ENCODE measurements at regions not wholly inside any gene's neighbourhood (a gene's known extent, or its start where the extent isn't known, plus 50 kb on each side); places are given as distances from the start of the nearest gene placed in this dataset.

DNA sequence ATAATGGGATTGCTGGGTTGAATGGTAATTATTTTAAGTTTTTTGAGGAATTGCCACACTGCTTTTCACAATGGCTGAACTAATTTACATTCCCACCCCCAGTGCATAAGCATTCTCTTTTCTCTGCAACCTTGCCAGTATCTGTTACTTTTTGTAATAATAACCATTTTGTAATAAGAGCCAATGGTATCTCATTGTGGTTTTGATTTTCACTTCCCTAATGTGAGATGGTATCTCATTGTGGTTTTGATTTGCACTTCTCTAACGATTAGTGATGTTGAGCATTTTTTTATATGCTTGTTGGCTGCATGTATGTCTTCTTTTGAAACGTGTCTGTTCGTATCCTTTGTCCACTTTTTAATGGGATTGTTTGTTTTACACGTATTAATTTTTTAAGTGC is 213.1 kb upstream of the HDX start:
- TF ChIP-seq, protein P1, sequence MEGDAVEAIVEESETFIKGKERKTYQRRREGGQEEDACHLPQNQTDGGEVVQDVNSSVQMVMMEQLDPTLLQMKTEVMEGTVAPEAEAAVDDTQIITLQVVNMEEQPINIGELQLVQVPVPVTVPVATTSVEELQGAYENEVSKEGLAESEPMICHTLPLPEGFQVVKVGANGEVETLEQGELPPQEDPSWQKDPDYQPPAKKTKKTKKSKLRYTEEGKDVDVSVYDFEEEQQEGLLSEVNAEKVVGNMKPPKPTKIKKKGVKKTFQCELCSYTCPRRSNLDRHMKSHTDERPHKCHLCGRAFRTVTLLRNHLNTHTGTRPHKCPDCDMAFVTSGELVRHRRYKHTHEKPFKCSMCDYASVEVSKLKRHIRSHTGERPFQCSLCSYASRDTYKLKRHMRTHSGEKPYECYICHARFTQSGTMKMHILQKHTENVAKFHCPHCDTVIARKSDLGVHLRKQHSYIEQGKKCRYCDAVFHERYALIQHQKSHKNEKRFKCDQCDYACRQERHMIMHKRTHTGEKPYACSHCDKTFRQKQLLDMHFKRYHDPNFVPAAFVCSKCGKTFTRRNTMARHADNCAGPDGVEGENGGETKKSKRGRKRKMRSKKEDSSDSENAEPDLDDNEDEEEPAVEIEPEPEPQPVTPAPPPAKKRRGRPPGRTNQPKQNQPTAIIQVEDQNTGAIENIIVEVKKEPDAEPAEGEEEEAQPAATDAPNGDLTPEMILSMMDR (IDR thresholded peaks at IDR 0.05; ENCODE audit: insufficient read depth, low read depth, low read length), result no peak
- TF ChIP-seq EZH2 (IDR thresholded peaks at IDR 0.05; ENCODE audit: insufficient read depth, low read length), result no peak

Measured in astrocyte (in vitro differentiated cells and primary cell).